ENCODE measurements at regions not wholly inside any gene's neighbourhood (a gene's known extent, or its start where the extent isn't known, plus 50 kb on each side); places are given as distances from the start of the nearest gene placed in this dataset.

DNA sequence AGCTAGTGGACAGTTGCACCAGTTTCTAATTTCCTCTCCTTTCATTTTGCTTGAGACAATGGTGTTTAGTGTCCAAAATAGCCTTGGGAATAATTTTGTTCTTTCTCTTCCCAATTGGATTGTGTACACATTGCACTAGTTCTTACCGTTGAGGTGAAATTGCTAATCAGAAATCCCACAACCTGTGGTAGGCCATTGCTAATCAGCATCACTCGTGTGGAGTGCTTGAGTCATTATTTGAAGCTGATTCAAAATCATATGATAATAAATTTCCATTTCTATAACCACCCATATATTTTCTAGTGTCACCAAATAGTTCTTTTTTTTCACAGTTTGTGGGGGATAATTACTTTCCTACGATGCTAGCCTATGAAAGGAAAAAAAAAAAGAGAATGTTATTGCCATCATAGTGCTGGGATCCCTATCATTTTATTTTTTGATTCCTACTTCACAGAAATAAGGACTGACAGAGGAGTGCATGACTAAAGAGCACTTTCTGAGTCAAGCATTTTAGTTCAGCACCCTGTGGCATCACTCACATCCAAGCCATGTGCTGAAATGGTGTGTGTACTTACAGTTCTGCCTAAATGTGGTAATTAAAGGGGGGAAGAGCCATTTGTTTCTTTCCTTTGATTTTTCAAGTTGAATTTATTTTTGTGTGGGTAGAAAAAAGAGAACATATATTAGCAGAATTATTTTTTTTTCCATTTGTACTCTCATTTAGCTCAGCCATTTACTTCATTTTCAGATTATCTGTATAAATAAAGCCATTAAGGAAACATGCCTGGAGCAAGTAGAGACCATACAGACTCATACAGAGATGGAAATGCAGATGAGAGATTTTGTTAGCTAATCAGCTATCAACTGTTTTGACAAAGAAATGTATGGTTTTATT lies 108.0 kb upstream of the MEIS2 start:
- no peak overlapping the region for H3K4me3 ChIP-seq (ENCODE audit: low read depth, low read length)
- TF ChIP-seq, protein P1, sequence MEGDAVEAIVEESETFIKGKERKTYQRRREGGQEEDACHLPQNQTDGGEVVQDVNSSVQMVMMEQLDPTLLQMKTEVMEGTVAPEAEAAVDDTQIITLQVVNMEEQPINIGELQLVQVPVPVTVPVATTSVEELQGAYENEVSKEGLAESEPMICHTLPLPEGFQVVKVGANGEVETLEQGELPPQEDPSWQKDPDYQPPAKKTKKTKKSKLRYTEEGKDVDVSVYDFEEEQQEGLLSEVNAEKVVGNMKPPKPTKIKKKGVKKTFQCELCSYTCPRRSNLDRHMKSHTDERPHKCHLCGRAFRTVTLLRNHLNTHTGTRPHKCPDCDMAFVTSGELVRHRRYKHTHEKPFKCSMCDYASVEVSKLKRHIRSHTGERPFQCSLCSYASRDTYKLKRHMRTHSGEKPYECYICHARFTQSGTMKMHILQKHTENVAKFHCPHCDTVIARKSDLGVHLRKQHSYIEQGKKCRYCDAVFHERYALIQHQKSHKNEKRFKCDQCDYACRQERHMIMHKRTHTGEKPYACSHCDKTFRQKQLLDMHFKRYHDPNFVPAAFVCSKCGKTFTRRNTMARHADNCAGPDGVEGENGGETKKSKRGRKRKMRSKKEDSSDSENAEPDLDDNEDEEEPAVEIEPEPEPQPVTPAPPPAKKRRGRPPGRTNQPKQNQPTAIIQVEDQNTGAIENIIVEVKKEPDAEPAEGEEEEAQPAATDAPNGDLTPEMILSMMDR (IDR thresholded peaks at IDR 0.05; ENCODE audit: low read depth, low read length) = no peak
- in situ Hi-C loops (cut with HindIII; ENCODE audit: low sequenced_read_pairs) = no loop called here
- DNase-seq (ENCODE audit: low read depth, low spot score) = no peak

DNA sequence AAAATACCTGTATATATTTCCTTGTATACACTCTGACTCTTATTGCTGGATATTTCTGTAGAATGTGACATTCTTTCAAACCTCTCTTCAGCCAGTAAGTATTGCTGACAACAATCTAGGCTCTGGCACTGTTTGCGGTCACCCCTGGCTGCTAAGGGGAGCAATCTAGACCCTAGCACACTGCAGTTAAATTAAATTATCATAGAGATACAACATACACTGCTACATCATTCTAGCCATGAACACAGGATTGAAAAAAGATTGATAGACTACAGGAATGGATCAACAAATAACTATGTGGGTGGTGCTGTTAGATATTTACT lies 108.7 kb upstream of the MEIS2 start:
- TF ChIP-seq, protein P1 (IDR thresholded peaks at IDR 0.05; ENCODE audit: low read depth, low read length) = no peak
- no peak for DNase-seq (ENCODE audit: low read depth, low spot score)
- H3K4me3 ChIP-seq (ENCODE audit: low read depth, low read length) = no peak overlapping the region
- in situ Hi-C loops (cut with HindIII; ENCODE audit: low sequenced_read_pairs) = no loop called here

DNA sequence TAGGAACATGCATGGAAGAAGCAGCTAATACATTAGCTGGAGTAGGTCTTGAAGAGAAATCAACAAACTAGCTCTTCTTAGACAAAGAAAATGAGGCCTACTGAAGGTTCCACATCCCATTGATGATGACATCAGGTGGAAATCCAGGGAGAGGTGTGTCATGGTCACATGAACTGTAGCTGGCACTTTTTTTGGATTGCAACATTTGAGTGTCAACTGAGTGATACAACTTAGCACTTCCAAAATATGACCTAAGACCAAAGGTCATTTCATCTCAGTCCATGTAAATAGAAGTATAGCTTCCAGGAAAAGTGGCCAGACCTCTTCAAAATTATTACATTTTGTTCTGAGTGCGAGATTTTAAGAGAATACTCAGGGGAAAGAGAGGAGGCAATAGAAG lies 117.2 kb upstream of the MEIS2 start:
- no peak overlapping the region for H3K4me3 ChIP-seq (ENCODE audit: low read depth, low read length)
- in situ Hi-C loops (cut with HindIII; ENCODE audit: low sequenced_read_pairs) = no loop called here
- DNase-seq (ENCODE audit: low read depth, low spot score) = no peak
- TF ChIP-seq, protein P1 (IDR thresholded peaks at IDR 0.05; ENCODE audit: low read depth, low read length) = no peak

DNA sequence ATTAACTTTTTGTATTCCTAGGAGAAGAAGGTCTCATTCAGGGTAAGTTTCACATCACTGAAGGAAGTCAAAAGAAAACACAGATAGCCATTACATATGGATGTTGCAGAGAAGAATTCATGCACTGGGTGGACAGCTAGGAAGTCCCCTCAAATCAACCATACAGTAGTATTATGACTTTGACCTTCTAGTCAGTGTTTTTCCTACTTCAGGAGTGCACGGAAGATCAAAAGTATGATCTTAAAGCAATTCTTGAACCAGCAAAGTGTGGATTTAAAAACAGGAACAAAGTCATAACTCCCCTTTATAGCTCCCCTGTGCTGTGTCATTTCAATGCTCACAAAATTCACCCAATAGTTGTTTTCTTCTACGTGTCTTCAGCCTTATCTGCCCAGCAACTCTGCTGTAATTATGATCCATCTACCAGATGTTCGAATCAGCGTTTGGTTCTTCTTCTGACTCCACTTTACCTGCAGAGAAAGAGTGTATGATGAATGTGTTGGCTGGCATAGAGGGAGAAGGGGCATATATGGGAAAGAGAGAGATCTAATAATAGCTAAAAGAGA lies 118.1 kb upstream of the MEIS2 start:
- TF ChIP-seq, protein P1 (IDR thresholded peaks at IDR 0.05; ENCODE audit: low read depth, low read length) = no peak
- DNase-seq (ENCODE audit: low read depth, low spot score) = no peak
- H3K4me3 ChIP-seq (ENCODE audit: low read depth, low read length) = no peak overlapping the region
- in situ Hi-C loops (cut with HindIII; ENCODE audit: low sequenced_read_pairs) = no loop called here

DNA sequence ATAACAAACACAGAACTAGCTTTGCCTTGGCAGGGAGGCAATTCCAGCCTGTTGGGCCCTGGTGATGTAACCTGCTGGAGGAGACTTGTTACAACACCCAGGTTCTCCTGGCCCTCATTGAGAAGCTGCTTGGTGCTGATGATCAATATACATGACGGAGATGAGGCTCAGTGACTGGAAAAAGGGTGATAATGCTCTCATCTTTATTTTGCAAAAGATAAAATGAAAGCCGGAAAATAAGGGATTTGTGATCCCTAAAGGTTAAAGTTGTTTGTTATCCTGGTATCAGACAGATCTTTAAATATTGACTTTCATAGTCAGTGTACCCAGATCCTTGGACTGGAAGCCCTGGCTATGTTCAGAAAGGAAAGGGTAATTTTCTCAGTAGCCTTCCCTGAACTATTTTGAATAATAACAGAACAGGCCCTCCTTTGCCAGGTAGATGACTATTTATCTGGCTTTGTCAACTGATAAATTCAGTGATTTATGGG lies 118.9 kb upstream of the MEIS2 start:
- TF ChIP-seq, protein P1 (IDR thresholded peaks at IDR 0.05; ENCODE audit: low read depth, low read length) = no peak
- in situ Hi-C loops (cut with HindIII; ENCODE audit: low sequenced_read_pairs) = no loop called here
- no peak overlapping the region for H3K4me3 ChIP-seq (ENCODE audit: low read depth, low read length)
- no peak for DNase-seq (ENCODE audit: low read depth, low spot score)

DNA sequence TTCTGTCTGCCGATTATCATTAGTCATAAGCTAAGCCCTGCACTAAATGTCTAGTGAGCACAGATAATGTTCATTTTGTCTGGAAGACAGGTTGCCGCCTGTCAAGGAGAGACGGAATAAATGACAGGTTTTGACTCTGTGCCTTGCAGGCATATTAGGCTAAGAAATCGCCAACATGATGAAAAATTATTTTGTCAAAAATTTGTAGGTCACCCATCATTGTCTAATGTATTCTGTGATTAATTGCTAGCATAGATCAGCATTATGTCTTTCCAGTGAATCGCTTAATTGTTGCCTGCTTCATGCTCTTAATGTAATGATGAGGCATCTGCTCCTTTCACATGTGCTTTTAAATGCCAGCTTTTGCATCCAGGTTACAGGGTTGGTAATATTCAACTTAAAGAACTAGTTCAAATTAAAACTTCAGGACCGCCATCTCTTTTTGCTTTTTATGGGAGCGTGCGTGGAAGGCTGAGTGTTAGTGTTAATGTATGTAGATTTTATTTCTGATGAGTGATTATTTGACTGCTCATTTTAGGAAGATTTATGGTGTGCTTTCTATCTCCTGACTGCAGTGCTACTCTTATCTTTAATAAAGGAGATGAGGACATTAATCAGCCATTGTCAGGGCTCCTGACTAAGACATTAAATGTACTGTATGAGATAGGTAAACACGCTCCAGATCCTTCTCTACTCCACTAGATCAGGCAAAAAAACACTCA lies 120.8 kb upstream of the MEIS2 start:
- no peak overlapping the region for H3K4me3 ChIP-seq (ENCODE audit: low read depth, low read length)
- TF ChIP-seq, protein P1 (IDR thresholded peaks at IDR 0.05; ENCODE audit: low read depth, low read length) = no peak
- DNase-seq (ENCODE audit: low read depth, low spot score) = no peak
- in situ Hi-C loops (cut with HindIII; ENCODE audit: low sequenced_read_pairs) = no loop called here

Measured in astrocyte of the spinal cord (primary cell).